ENCODE measurements at regions not wholly inside any gene's neighbourhood (a gene's known extent, or its start where the extent isn't known, plus 50 kb on each side); places are given as distances from the start of the nearest gene placed in this dataset.

GRCh38 chr15:69675731-69676130 is 223.1 kb downstream of the RPLP1 start:
- H3K4me2 ChIP-seq (ENCODE audit: control insufficient read depth, extremely low read depth, insufficient read depth, low read depth, low read length), result no peak overlapping the region
- H3K9me3 ChIP-seq (ENCODE audit: control insufficient read depth, low read depth, low read length), result no peaks in the 10 kb centered on the region
- H3K4me1 ChIP-seq (ENCODE audit: control insufficient read depth, extremely low read depth, insufficient read depth, low read length), result no peaks in the 10 kb centered on the region
- H3K27me3 ChIP-seq (ENCODE audit: control insufficient read depth, extremely low read depth, insufficient read depth, low read length), result peaks cover 50% of the 10 kb centered on the region
- dilution Hi-C loops (cut with MboI; ENCODE audit: extremely low pct_ligation_motif_present, low sequenced_read_pairs), result no loop called here
- H4K20me1 ChIP-seq (ENCODE audit: control insufficient read depth, extremely low read depth, insufficient read depth, low read length), result no peaks in the 10 kb centered on the region
- no peak overlapping the region for H3K4me3 ChIP-seq (ENCODE audit: control insufficient read depth in 2 of 3, extremely low read depth in 1 of 3, insufficient read depth in 2 of 3, low read depth in 1 of 3, low read length in 3 of 3)
- no peak for FAIRE-seq
- no peaks in the 10 kb centered on the region for H3K36me3 ChIP-seq (ENCODE audit: control insufficient read depth in 2 of 2, extremely low read depth in 1 of 2, insufficient read depth in 2 of 2, low read length in 2 of 2)
- TF ChIP-seq EZH2 (IDR thresholded peaks at IDR 0.05; ENCODE audit: low read length), result no peak
- no peak for TF ChIP-seq CTCF (optimal IDR thresholded peaks at IDR 0.05 in 1 of 3, IDR thresholded peaks at IDR 0.05 in 1 of 3, conservative IDR thresholded peaks at IDR 0.05 in 1 of 3; ENCODE audit: extremely low read depth in 1 of 3, insufficient read depth in 2 of 3, low read length in 3 of 3)
- H3K79me2 ChIP-seq (ENCODE audit: control insufficient read depth, insufficient read depth, low read length), result no peaks in the 10 kb centered on the region
- H3K9me1 ChIP-seq (ENCODE audit: control insufficient read depth, extremely low read depth, insufficient read depth, low read length), result no peaks in the 10 kb centered on the region
- no peak overlapping the region for H3K27ac ChIP-seq (ENCODE audit: control insufficient read depth, insufficient read depth, low read length)
- no peak overlapping the region for H2AFZ ChIP-seq (ENCODE audit: control insufficient read depth, low read length)
- DNase-seq (ENCODE audit: low read depth, low spot score), result no peak
- H3K9ac ChIP-seq (ENCODE audit: control insufficient read depth, extremely low read depth, insufficient read depth, low read length), result no peak overlapping the region

- Histone ChIP-seq H4K20me1 (ENCODE audit: control insufficient read depth, extremely low read depth, insufficient read depth, low read length) (no peaks in the 10 kb centered on the region), H3K9ac (ENCODE audit: control insufficient read depth, extremely low read depth, insufficient read depth, low read length) (no peak overlapping the region), H3K9me1 (ENCODE audit: control insufficient read depth, extremely low read depth, insufficient read depth, low read length) (no peaks in the 10 kb centered on the region), H3K4me1 (ENCODE audit: control insufficient read depth, extremely low read depth, insufficient read depth, low read length) (no peaks in the 10 kb centered on the region), H2AFZ (ENCODE audit: control insufficient read depth, low read length) (no peak overlapping the region), H3K27ac (ENCODE audit: control insufficient read depth, insufficient read depth, low read length) (no peak overlapping the region), H3K27me3 (ENCODE audit: control insufficient read depth, extremely low read depth, insufficient read depth, low read length) (peaks cover 50% of the 10 kb centered on the region), H3K4me3 (ENCODE audit: control insufficient read depth in 2 of 3, extremely low read depth in 1 of 3, insufficient read depth in 2 of 3, low read depth in 1 of 3, low read length in 3 of 3) (no peak overlapping the region), H3K79me2 (ENCODE audit: control insufficient read depth, insufficient read depth, low read length) (no peaks in the 10 kb centered on the region), H3K4me2 (ENCODE audit: control insufficient read depth, extremely low read depth, insufficient read depth, low read depth, low read length) (no peak overlapping the region), H3K36me3 (ENCODE audit: control insufficient read depth in 2 of 2, extremely low read depth in 1 of 2, insufficient read depth in 2 of 2, low read length in 2 of 2) (no peaks in the 10 kb centered on the region), H3K9me3 (ENCODE audit: control insufficient read depth, low read depth, low read length) (no peaks in the 10 kb centered on the region)
- DNase-seq (ENCODE audit: low read depth, low spot score), result no peak
- dilution Hi-C loops (cut with MboI; ENCODE audit: extremely low pct_ligation_motif_present, low sequenced_read_pairs), result no loop called here
- TF ChIP-seq CTCF (optimal IDR thresholded peaks at IDR 0.05 in 1 of 3, IDR thresholded peaks at IDR 0.05 in 1 of 3, conservative IDR thresholded peaks at IDR 0.05 in 1 of 3; ENCODE audit: extremely low read depth in 1 of 3, insufficient read depth in 2 of 3, low read length in 3 of 3), result no peak
- no peak for TF ChIP-seq EZH2 (IDR thresholded peaks at IDR 0.05; ENCODE audit: low read length)
- FAIRE-seq, result no peak
Measured at GRCh38 chr15:69677403-69677802, 224.8 kb downstream of the RPLP1 start.

Data from keratinocyte (primary cell).